ENCODE measurements at regions not wholly inside any gene's neighbourhood (a gene's known extent, or its start where the extent isn't known, plus 50 kb on each side); places are given as distances from the start of the nearest gene placed in this dataset.

DNA sequence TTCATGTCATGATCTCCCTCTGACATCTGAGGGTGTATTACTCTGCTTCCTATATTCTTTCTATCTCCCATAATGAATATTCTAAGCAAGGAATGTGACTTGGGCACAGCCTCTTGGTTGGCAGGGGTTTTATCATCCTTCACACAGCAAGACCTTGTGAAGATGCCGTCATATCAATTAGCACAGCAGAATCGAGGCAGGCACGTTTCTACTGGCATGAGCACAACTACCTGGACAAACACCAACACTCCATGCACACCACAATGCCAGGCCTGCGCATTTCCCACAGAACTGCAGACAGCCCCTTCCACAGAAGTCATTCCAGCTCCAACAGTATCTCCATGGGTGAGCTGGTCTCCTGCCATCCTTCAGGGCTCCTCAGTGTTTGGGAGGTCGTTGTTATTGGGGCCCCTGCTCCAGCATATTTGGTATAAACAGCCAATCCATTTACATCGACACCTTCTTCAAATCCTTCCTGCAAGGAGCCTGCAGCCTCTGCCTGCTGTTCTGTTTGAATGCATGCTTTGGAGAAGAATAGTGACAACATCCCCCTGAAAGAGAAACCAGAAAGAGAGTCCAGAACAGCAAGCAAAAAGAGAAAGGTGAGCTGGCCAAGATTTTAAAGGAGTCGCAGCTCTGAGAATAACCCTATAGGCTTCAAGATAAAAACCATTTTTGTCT is 275.5 kb downstream of the SHOX2 start:
- TF ChIP-seq, protein P1, sequence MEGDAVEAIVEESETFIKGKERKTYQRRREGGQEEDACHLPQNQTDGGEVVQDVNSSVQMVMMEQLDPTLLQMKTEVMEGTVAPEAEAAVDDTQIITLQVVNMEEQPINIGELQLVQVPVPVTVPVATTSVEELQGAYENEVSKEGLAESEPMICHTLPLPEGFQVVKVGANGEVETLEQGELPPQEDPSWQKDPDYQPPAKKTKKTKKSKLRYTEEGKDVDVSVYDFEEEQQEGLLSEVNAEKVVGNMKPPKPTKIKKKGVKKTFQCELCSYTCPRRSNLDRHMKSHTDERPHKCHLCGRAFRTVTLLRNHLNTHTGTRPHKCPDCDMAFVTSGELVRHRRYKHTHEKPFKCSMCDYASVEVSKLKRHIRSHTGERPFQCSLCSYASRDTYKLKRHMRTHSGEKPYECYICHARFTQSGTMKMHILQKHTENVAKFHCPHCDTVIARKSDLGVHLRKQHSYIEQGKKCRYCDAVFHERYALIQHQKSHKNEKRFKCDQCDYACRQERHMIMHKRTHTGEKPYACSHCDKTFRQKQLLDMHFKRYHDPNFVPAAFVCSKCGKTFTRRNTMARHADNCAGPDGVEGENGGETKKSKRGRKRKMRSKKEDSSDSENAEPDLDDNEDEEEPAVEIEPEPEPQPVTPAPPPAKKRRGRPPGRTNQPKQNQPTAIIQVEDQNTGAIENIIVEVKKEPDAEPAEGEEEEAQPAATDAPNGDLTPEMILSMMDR (IDR thresholded peaks at IDR 0.05), result no peak
- no peak for TF ChIP-seq POLR2A (IDR thresholded peaks at IDR 0.05)
